SK-N-SH treated with all-trans-retinoic acid at 6 μM for 48 hours (cell line): ENCODE measurements at regions not wholly inside any gene's neighbourhood (a gene's known extent, or its start where the extent isn't known, plus 50 kb on each side); places are given as distances from the start of the nearest gene placed in this dataset.

Experiments
- ATAC-seq: fragments of 200-7000 bp; cut with Tn5 transposase; 3 replicates; pipeline ENCODE4 v1.9.1; 2020; ENCODE audit warnings: mild to moderate bottlenecking, moderate library complexity
- ARNTL ChIP-seq: fragments of 450-650 bp; formaldehyde crosslinking; IDR thresholded peaks from 2 replicates; pipeline ENCODE4 v1.5.0; 2020; ENCODE audit warnings: low read depth, mild to moderate bottlenecking, moderate library complexity, borderline replicate concordance
- BACH2 ChIP-seq: fragments of 250-450 bp; sonication (Bioruptor Pico); IDR thresholded peaks from 2 replicates; pipeline ENCODE4 v1.9.0; 2021; ENCODE audit warnings: mild to moderate bottlenecking, borderline replicate concordance
- CREB5 ChIP-seq: fragments of 250-450 bp; sonication (Bioruptor Pico); IDR thresholded peaks from 2 replicates; pipeline ENCODE4 v1.5.1; 2020; ENCODE audit warnings: low read depth, mild to moderate bottlenecking, moderate library complexity
- CSDC2 ChIP-seq: fragments of 250-450 bp; sonication (Bioruptor Pico); IDR thresholded peaks from 2 replicates; pipeline ENCODE4 v1.5.0; 2020; ENCODE audit warnings: mild to moderate bottlenecking, moderate library complexity
- CSRNP3 ChIP-seq: fragments of 250-450 bp; sonication (Bioruptor Pico); IDR thresholded peaks from 2 replicates; pipeline ENCODE4 v1.5.1; 2021; ENCODE audit warnings: mild to moderate bottlenecking, moderate library complexity
- ESRRG ChIP-seq: fragments of 250-450 bp; sonication (Bioruptor Pico); IDR thresholded peaks from 2 replicates; pipeline ENCODE4 v1.6.1; 2021; ENCODE audit warnings: mild to moderate bottlenecking
- GLIS3 ChIP-seq: fragments of 250-450 bp; sonication (Bioruptor Pico); IDR thresholded peaks from 2 replicates; pipeline ENCODE4 v1.5.0; 2020; ENCODE audit warnings: mild to moderate bottlenecking, moderate library complexity
- ISL1 ChIP-seq: fragments of 250-450 bp; sonication (Bioruptor Pico); IDR thresholded peaks from 2 replicates; pipeline ENCODE4 v2.1.2; 2022; ENCODE audit warnings: mild to moderate bottlenecking, moderate library complexity
- OSR1 ChIP-seq: fragments of 250-450 bp; sonication (Bioruptor Pico); IDR thresholded peaks from 2 replicates; pipeline ENCODE4 v1.8.0; 2022; ENCODE audit warnings: moderate library complexity, mild to moderate bottlenecking, inconsistent platforms
- PATZ1 ChIP-seq: fragments of 250-450 bp; sonication (Bioruptor Pico); IDR thresholded peaks from 2 replicates; pipeline ENCODE4 v1.8.0; 2020; ENCODE audit warnings: mild to moderate bottlenecking, moderate library complexity, borderline replicate concordance
- POU6F1 ChIP-seq: fragments of 250-450 bp; sonication (Bioruptor Pico); IDR thresholded peaks from 2 replicates; pipeline ENCODE4 v1.8.0; 2021; ENCODE audit warnings: low read depth, mild to moderate bottlenecking, moderate library complexity, borderline replicate concordance
- PPARA ChIP-seq: fragments of 250-450 bp; sonication (Bioruptor Pico); IDR thresholded peaks from 2 replicates; pipeline ENCODE4 v1.5.0; 2020; ENCODE audit warnings: mild to moderate bottlenecking, borderline replicate concordance
- RARB ChIP-seq: fragments of 250-450 bp; sonication (Bioruptor Pico); IDR thresholded peaks from 2 replicates; pipeline ENCODE4 v1.8.0; 2021; ENCODE audit warnings: mild to moderate bottlenecking, moderate library complexity
- SNAI2 ChIP-seq: fragments of 250-450 bp; sonication (Bioruptor Pico); IDR thresholded peaks from 2 replicates; pipeline ENCODE4 v1.5.0; 2020; ENCODE audit warnings: mild to moderate bottlenecking, moderate library complexity
- TCF4 ChIP-seq: fragments of 250-450 bp; sonication (Bioruptor Pico); IDR thresholded peaks from 2 replicates; pipeline ENCODE4 v1.8.0; 2021; ENCODE audit warnings: mild to moderate bottlenecking, moderate library complexity, borderline replicate concordance
- TOX ChIP-seq: fragments of 250-450 bp; sonication (Bioruptor Pico); IDR thresholded peaks from 2 replicates; pipeline ENCODE4 v1.8.0; 2021; ENCODE audit warnings: mild to moderate bottlenecking, moderate library complexity, borderline replicate concordance
- TSHZ2 ChIP-seq: fragments of 250-450 bp; sonication (Bioruptor Pico); IDR thresholded peaks from 2 replicates; pipeline ENCODE4 v1.5.0; 2020; ENCODE audit warnings: mild to moderate bottlenecking, moderate library complexity
- ZC3H10 ChIP-seq: fragments of 250-450 bp; sonication (Bioruptor Pico); IDR thresholded peaks from 2 replicates; pipeline ENCODE4 v1.5.1; 2021; ENCODE audit warnings: mild to moderate bottlenecking, moderate library complexity
- ZFP3 ChIP-seq: fragments of 250-450 bp; sonication (Bioruptor Pico); IDR thresholded peaks from 2 replicates; pipeline ENCODE4 v1.5.0; 2020; ENCODE audit warnings: mild to moderate bottlenecking, moderate library complexity
- ZFP30 ChIP-seq: fragments of 450-650 bp; formaldehyde crosslinking; IDR thresholded peaks from 2 replicates; pipeline ENCODE4 v1.5.0; 2022; ENCODE audit warnings: mild to moderate bottlenecking, moderate library complexity
- ZNF565 ChIP-seq: fragments of 450-650 bp; formaldehyde crosslinking; conservative IDR thresholded peaks from 2 replicates; pipeline ENCODE4 v1.5.0; 2020; ENCODE audit warnings: low read depth, mild to moderate bottlenecking, moderate library complexity
- ZNF8 ChIP-seq: fragments of 450-650 bp; formaldehyde crosslinking; IDR thresholded peaks from 2 replicates; pipeline ENCODE4 v1.5.0; 2020; ENCODE audit warnings: mild to moderate bottlenecking, moderate library complexity

- TF ChIP-seq GLIS3 (CRISPR knock-in tag), result no peak
- TF ChIP-seq ZNF565 (CRISPR knock-in tag), result no peak
- no peak for TF ChIP-seq PATZ1 (CRISPR knock-in tag)
- no peak for TF ChIP-seq OSR1
- no peak for TF ChIP-seq ESRRG (CRISPR knock-in tag)
- no peak for TF ChIP-seq CSDC2 (CRISPR knock-in tag)
- TF ChIP-seq TSHZ2 (CRISPR knock-in tag), result no peak
- TF ChIP-seq ZFP3 (CRISPR knock-in tag), result no peak
- TF ChIP-seq TCF4 (CRISPR knock-in tag), result no peak
- TF ChIP-seq ARNTL, result no peak
- TF ChIP-seq CSRNP3 (CRISPR knock-in tag), result no peak
- TF ChIP-seq ZC3H10, result no peak
- no peak for TF ChIP-seq POU6F1
- no peak for TF ChIP-seq RARB
- TF ChIP-seq SNAI2 (CRISPR knock-in tag), result no peak
- TF ChIP-seq ZFP30, result no peak
- TF ChIP-seq BACH2 (CRISPR knock-in tag), result no peak
- no peak for TF ChIP-seq ISL1 (CRISPR knock-in tag)
- TF ChIP-seq CREB5 (CRISPR knock-in tag), result no peak
- no peak for ATAC-seq
Observed at GRCh38 chr15:31964586-31965307, 65.6 kb upstream of the CHRNA7 start.

- no peak for TF ChIP-seq ZC3H10
- TF ChIP-seq CREB5 (CRISPR knock-in tag), result no peak
- TF ChIP-seq BACH2 (CRISPR knock-in tag), result no peak
- TF ChIP-seq ZFP3 (CRISPR knock-in tag), result no peak
- TF ChIP-seq ZNF565 (CRISPR knock-in tag), result no peak
- TF ChIP-seq ISL1 (CRISPR knock-in tag), result no peak
- no peak for TF ChIP-seq GLIS3 (CRISPR knock-in tag)
- no peak for TF ChIP-seq TOX
- no peak for TF ChIP-seq CSDC2 (CRISPR knock-in tag)
- no peak for TF ChIP-seq PPARA (CRISPR knock-in tag)
- no peak for TF ChIP-seq ZFP30
- TF ChIP-seq SNAI2 (CRISPR knock-in tag), result no peak
- no peak for TF ChIP-seq OSR1
- TF ChIP-seq ARNTL, result no peak
- TF ChIP-seq ZNF8, result no peak
- TF ChIP-seq ESRRG (CRISPR knock-in tag), result no peak
- no peak for TF ChIP-seq TCF4 (CRISPR knock-in tag)
- TF ChIP-seq PATZ1 (CRISPR knock-in tag), result no peak
- no peak for TF ChIP-seq CSRNP3 (CRISPR knock-in tag)
- ATAC-seq, result no peak
Observed at GRCh38 chr15:31970007-31970406, 60.3 kb upstream of the CHRNA7 start.
